GM19043 (cell line): ENCODE measurements at regions not wholly inside any gene's neighbourhood (a gene's known extent, or its start where the extent isn't known, plus 50 kb on each side); places are given as distances from the start of the nearest gene placed in this dataset.

Source experiments
- ATAC-seq: cut with Tn5 transposase; IDR thresholded peaks from one replicate; pipeline ENCODE4 v1.9.1; 2021; ENCODE audit warnings: low read depth; ENCODE audit not compliant: unreplicated experiment

DNA sequence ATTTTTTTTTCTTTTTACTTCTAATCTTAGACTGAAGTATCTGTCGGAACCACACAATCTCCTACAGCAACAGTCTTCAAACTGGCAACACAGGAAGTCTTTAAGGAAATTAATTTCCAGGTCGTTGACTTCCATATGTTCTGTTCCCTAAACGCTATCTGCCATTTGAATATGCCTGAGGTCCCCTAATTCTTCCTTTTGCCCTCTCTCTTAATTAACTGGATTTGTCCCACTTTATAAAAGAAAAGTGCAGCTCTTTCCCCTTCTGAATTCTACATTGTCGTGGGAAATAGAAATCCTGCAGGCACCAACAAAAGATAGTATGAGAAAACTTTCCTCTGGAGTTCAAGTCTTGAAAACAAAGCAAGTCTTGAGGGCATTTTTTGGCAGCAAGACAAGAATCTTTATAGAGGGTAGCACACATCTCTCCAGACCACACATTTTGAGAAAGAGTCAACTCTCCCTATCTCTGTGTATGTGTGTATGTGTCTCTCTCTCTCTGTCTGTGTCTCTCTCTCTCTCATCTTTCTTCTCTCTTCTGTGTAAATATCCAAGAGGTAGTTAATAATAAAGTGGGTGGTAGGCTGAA, 879.8 kb downstream of the SOCS6 start:
- ATAC-seq, result no peak

DNA sequence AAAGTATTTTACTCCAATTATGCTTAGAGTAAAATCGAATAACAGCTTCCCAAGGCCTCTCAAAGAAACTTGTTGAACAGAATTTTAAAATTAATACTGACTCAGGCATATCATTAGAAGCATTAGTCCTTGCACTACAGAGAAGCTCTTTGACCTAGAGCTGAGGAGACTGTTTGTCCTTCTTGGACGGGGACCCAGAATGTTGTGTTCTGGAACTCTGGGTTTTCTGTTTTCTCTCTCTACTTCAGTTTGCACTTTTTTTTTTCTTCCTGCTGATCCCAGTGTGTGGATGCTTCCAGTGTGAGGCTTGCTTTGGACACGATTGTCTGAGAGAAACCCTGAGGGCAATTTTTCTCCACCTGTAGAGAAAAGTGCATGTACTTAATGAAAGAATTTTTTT, 847.6 kb downstream of the SOCS6 start:
- no peak for ATAC-seq

DNA sequence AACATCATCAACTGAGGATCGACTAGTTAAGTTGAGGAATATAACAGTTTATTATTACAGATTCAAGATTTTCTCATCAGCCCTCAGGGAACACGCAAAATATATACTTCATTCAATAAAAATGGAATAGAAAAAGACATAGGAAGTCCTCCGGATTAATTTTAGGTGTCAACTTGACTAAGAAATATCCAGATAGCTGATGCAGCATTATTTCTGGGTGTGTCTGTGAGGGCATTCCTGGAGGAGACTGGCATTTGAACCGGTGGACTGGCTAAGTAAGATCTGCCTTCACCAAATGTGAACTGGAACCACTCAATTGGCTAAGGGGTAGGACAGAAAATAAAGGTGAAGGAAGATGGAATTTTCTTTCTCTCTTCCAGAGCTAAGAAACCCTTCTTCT, 845.3 kb downstream of the SOCS6 start:
- ATAC-seq, result no peak

DNA sequence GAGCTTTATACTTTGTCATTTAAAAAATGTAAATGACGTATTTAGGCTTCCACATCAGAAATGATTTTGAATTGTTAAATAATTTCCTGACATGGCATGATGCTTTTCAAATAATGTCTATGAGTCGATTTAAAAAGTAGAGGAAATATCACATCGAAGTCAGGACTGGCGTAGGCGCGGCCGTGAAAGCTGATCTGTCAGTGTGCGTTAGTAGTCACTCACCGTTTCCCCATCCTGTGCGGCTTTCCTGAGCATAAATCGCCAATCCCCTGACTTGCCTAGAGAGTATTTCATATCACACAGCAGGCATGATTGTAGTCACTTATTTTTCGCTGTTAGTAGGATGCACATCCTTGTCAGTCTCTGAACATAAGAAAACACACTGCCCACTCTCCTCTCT, 843.1 kb downstream of the SOCS6 start:
- no peak for ATAC-seq

DNA sequence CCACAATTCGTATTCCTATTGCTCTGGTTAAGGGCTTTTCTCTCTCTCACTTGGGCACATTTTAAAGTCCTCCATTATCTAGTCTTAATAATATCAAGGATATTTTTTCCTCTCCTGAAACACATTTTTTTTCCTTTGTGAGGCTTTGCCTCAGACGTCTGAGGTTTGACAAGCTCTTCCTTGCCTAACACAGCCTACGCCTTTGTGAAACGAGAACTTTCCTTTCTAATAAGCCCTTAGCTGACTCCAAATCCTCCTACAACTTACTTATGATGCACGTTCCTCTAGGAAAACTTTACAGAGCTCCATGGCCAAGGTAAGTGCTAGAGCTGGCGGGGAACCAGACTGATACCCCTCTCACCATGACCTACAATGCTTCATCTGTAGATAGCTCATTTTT, 841.5 kb downstream of the SOCS6 start:
- no peak for ATAC-seq

DNA sequence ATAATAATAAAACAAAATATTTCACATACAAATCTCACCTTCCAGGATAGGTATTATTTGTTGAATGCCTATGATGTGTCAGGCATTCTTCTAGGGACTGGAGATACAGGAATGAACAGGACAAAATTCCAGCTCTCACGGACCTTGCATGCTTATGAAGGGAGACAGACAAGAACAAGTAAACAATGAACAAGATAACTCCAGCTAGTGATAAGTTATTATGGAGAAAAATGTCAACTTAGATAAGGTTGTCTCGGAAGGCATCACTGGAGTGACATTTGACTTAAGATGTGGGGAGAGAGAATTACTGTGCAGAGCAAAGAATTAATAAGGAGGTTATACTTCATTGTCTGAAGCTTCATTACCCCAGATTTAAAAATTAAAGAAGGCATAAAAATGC, 836.7 kb downstream of the SOCS6 start:
- ATAC-seq, result no peak

DNA sequence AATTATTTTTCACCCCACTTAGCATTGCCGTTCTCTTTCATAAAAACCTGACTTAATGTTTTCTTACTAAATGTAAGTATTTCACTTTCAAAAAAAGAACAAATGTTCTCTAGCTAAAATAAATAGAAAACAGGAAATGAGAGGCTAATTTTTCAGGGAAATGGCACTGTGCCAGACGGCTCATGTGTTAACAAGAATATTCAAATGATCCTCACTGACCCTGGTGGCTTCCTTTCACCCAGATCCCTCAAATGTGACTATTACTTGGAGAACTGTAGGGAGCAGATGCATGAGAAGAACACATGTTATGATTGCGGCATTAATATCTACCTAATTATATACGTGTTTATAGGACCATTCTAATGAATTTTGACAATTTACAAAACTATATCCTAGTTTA, 827.7 kb downstream of the SOCS6 start:
- no peak for ATAC-seq

DNA sequence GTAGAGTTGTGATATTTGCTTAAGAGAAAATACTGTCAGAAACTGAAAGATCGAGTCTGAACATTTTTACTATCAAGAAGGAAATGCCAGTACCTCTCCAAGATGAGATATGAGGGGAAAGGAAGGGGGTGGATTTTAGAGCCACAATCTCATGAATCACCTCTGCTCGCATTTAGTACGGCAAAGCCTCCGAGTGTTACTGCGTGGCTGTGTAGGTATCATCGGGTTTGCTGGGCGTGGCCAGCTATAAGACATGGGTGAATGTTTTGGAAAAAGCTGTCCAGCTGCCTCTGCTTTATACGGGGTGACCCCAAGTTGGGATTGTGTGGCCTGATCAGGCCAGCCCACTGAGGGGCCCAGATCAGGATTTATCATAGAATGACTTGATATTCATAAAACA, 826.4 kb downstream of the SOCS6 start:
- no peak for ATAC-seq

DNA sequence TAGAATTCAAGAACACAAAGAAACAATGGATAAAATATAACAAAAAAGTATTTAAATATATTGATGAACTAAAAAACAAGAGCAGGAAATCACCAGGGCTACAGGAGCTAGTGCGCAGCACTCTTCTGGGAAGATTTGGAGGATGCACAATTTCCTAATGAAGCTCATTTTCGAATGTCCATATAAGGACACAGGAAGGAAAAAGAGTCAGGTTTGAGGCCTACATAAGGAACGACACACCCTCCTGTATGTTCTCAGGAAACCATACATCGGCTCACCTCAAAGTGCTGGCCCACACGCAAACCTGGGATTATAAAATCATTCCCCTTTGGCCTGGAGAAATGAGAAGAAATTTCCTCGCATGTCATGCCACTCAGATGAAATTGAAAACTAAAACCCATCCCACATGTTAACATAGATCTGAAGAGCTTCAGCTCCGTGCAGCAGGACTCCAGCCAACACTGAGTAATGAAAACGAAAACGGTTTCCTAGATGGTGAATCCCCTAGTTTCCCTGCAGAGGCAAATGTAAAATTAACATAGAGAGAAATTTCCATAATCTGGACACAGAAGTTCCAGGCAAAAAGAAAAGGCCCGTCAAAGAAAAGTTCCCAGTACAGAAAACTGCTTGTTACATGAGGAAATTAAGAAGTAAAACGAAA, 825.8 kb downstream of the SOCS6 start:
- ATAC-seq, result no peak

DNA sequence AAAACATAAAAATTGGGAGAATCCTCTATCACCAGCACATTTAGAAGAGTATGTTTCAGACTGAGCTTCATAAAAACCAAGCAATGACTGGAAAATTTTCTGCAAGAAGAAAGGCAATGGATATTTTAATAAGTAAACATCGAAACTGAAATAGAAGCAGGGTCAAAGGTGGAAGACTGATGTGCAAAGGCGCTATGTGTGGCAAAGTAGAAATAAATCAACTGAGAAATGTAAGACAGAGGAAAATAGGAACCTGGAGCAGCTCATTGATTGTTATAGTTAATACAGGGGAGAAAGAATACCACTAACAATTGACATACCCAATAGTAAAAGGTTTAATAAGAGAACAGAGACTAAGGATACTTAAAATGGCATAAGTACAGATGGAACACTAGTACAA, 818.4 kb downstream of the SOCS6 start:
- ATAC-seq, result no peak

DNA sequence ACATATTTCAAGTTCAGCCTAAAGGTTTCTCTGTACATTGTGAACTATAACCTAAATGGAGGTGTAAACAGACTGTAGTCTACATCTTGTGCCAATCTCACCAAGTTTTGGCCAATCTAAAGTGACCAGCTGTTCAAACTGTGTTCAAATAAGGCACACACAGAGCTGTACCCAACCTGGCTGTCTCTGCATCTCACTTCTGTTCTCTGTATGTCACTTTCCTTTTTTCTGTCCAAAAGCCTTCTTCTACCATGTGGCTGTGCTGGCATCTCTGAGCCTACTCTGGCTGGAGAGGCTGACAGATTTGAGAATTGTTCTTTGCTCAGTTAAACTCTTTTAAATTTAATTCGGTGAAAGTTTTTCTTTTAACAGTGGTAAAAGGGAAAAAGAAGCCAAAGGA, 817.9 kb downstream of the SOCS6 start:
- no peak for ATAC-seq

DNA sequence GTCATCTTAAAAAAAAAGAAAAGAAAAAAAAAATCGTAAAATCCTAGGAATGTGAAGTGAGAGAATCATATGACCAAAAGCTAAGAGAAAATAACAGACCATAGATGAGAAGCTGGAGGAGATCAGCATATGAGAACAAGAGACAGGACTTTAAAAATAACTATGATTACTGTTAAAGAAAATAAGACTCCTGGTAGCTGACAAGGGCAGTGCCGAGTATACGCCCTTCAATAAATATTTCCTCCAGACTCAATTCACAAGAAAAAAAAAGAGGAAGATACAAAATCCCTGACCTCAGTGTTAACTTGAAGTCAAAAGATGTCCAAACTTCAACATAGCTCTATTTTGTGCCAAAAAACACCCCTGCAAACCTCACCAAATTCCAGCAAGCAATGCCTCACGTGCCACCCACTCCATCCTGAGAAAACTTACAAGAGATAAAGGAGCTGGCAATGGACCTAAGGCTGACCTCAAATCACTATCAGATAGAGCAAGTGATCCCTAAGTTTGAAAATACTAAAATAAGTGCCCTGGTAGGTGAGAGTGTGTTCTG, 817.2 kb downstream of the SOCS6 start:
- ATAC-seq, result no peak

DNA sequence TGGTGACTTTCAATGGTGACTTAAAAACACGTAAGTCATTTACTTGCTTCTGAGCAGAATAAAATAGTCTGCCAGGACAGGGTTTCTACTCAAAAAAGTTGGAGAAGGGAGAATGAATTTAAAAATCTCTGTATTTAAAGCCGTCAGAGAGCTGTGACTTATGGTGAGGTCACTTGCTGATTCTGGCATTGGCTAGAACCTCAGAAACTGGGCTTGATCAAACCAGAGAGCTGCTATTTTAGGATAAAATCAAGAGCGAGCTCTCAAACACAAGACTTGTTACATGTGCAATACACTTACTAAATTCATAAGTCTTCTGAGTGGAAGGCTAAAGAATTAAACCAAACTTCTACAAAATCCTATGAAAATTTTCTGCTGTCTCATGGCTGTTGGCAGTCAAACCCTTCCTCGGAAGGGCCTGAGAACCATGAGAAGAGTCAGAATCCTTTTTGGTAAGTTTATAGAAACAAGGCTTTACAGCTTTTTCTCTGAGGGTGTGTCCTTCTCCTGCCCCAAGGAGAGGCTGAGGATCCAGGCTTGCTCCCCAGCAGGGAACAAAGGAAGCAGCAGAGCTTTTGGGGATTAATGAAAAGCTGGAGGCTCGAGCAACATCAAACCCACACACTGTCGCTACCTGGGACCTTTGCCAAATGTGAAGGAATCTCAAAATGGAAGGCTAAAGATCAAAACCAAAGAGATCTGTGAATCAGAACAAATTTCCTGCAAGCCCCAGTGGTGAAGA, 816.4 kb downstream of the SOCS6 start:
- ATAC-seq, result no peak

DNA sequence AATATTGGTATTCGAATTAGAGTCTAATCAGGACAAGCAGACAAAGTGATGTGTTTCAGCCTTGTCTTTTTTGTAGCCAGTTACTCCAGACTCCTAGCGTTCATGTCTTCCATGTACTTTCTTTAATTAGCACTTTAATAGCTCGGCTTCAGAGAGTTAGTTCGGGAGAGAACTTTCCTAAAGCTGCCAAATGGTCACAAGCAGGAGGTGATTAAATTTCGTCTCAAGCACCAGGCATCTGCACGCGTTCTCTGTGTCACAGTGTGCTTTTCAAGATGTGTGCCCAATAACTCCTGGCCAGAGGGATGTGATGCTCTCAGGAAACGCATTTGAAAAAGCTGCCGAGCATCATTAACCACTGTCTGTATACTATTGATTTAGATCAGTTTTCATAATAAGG, 790.8 kb downstream of the SOCS6 start:
- no peak for ATAC-seq

DNA sequence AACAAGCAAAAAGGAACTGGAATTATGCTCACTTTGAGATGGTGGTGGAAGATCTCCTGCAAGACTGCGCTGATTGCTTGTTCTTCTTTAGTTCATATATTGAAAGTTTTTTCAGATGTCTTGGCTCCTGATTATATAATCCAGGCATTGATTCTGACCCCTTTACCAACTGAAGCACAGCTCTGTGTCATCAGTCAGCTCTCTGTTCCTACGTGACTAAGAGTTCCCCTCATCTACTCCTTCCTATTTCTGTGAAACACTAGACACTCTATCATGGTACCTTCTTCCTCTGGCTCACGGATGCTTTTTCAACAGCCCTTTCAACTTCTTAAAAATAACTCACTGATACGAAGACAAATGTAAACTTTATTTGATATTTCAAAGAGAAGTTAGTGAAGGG, 788.6 kb downstream of the SOCS6 start:
- no peak for ATAC-seq

DNA sequence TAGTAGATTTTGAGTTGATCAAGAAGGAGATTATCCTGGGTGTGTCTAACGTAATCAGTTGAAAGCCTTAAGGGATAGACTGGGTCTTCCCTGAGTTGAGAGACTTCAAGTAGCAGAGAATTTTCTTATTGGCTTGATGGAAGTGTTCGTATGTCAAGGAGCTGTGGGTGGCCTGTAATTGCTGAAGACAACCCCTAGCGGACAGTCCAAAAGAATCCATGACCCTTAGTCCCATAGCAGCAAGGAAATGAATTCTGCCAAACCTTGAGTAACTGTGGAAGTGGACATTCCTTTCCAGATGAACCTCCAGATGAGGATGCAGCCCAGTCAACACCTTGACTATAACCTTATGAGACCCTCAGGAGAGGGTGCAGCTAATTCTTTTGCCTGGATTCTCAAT, 786.3 kb downstream of the SOCS6 start:
- no peak for ATAC-seq

DNA sequence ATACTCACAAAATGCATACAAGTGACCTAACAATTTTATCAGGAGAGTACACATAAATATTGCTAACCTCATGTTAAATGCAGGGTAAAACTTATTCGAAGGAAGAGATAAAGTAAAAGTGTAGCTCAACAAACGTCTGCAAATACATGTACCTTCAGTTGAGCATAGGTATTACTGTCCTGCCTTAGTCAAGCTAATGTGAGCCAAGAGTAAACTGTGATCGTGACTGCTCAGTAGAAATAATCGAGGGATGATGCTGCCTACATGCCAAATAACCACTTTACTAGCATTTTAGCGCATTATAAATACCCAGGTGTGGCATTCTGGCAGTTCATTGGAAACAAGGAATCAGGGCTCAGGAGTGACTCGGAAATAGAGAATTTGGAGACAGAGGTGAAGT, 779.5 kb downstream of the SOCS6 start:
- ATAC-seq, result no peak

DNA sequence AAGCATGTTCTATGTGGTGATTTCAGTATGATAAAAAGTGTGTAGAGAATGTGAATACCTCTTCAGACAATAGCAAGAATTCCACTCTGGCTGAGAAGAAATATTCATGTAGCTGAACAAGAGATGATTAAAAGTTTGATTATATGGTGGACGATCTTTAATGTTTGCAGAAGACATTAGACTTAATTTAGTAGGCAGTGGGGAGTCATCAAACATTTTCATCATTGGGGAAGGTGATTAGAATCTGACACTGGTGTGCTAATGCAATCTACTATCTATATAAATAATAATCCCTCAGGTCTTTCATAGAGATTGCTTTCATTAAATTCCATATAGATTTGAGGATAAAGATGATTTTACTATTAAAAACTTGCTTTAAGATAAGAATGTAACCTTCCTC, 761.0 kb downstream of the SOCS6 start:
- ATAC-seq, result no peak

DNA sequence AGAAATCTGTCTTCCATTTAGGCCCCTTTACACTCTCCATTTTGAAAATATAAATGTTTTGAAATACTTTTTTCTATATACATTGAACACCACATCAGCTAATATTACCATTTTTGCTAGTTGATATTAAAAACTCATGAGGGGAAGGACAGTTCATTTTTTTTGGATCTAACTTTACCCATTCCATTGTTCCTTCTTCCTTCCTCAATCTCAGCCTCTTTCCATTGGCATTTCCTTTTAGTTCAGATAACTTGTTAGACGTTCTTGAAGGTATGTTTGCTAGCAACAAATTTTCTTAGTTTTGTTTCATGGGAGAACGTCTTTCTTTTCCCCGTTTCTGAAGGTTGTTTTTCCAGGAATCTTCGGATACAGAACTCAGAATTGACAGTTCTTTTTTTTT, 759.0 kb downstream of the SOCS6 start:
- no peak for ATAC-seq

DNA sequence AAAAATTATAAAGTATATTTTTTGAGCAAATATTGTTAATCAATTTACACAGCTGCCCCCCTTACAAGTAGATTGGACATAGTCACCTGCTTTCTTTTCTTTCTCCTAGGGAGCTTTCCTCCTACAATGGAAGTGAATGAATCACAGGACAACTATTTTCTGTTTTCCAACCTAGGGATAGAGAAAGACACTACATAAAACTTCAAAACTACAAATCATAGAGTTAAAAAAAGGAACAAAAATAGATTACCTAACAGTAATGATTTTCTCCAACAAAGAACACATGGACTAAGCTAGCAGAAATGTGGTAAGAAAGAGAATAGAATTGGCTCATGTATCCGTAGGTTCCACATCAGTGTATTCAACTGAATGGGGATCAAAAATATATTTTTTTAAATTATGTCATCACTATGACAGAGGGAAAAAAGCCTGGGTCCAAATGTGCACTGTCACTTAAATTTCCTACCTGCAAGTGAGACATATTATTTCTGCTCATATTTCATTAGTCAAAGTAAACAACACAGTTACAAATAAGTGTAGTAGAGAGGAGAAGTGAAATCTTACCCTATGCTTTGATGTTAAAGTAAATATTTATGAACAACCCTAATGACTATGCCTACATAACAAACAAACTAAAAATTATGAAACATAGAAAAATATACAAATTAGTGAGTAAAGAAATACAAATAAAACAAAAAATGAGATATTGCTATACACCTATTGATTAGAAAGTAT, 756.7 kb downstream of the SOCS6 start:
- no peak for ATAC-seq

DNA sequence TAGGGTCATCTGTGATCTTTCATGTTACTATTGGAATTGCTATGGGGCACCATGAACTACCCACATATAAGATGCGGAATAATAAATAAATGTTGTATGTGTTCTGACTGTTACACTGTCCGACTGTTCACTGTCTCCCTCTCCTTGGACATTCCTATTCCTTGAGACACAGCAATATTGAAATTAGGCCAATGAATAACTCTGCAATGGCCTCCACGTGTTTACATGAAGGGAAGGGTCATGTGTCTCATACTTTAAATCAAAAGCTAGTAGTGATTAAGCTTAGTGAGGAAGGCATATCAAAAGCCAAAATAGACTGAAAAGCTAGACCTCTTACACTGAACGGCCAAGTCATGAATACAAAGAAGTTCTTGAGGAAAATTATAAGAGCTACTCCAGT, 751.3 kb downstream of the SOCS6 start:
- no peak for ATAC-seq
